Neural progenitor cell (in vitro differentiated cells): ENCODE measurements at regions not wholly inside any gene's neighbourhood (a gene's known extent, or its start where the extent isn't known, plus 50 kb on each side); places are given as distances from the start of the nearest gene placed in this dataset.

Experiments
- CTCF ChIP-seq: fragments of 200-600 bp; sonication (generic); IDR thresholded peaks from 2 replicates; pipeline ENCODE4 v1.5.1; 2017; ENCODE audit warnings: antibody characterized with exemption, mild to moderate bottlenecking
- EZH2 ChIP-seq: fragments of 200-600 bp; sonication (generic); IDR thresholded peaks from 2 replicates; pipeline ENCODE4 v1.6.1; 2017; ENCODE audit warnings: antibody characterized with exemption, mild to moderate bottlenecking, moderate library complexity

- TF ChIP-seq CTCF (no peak), EZH2 (no peak)
Measured at GRCh38 chr10:47243356-47243755, 56.6 kb upstream of the GDF10 start.
